H1 (cell line): ENCODE measurements at regions not wholly inside any gene's neighbourhood (a gene's known extent, or its start where the extent isn't known, plus 50 kb on each side); places are given as distances from the start of the nearest gene placed in this dataset.

Experiments used
- CBX8 ChIP-seq: fragments of 300-800, 300-1000 bp; sonication (generic); IDR thresholded peaks from 2 replicates; pipeline ENCODE4 v1.7.1; 2016; ENCODE audit warnings: low read depth, low read length, borderline replicate concordance
- SUZ12 ChIP-seq: fragments of 200-600 bp; sonication (generic); IDR thresholded peaks from 2 replicates; pipeline ENCODE4 v1.6.1; 2012; ENCODE audit warnings: mild to moderate bottlenecking, inconsistent platforms, low read length, moderate library complexity, mixed read lengths

- TF ChIP-seq CBX8 (no peak), SUZ12 (no peak)
Observed at GRCh38 chr4:189374176-189374575, 566.5 kb upstream of the FRG1 start (continued).
